Progenitor cell of endocrine pancreas (in vitro differentiated cells): ENCODE measurements at regions not wholly inside any gene's neighbourhood (a gene's known extent, or its start where the extent isn't known, plus 50 kb on each side); places are given as distances from the start of the nearest gene placed in this dataset.

ENCODE experiments used
- DNase-seq: peaks from one replicate; pipeline ENCODE4 v3.0.0; 2021; ENCODE audit warnings: low spot score; ENCODE audit not compliant: unreplicated experiment
- H3K27ac Mint-ChIP-seq: 2 replicates; pipeline ENCODE4 v1.8.0; 2021; ENCODE audit warnings: mild to moderate bottlenecking, moderate library complexity, mixed read lengths
- H3K27me3 Mint-ChIP-seq: 2 replicates; pipeline ENCODE4 v1.8.0; 2021; ENCODE audit warnings: mixed read lengths
- H3K36me3 Mint-ChIP-seq: 2 replicates; pipeline ENCODE4 v1.8.0; 2022; ENCODE audit warnings: mixed read lengths; ENCODE audit not compliant: insufficient read depth
- H3K4me1 Mint-ChIP-seq: 2 replicates; pipeline ENCODE4 v1.8.0; 2021; ENCODE audit warnings: low read depth, mixed read lengths
- H3K4me3 Mint-ChIP-seq: 2 replicates; pipeline ENCODE4 v1.8.0; 2021; ENCODE audit warnings: low read depth, mild to moderate bottlenecking, moderate library complexity, mixed read lengths
- H3K9me3 Mint-ChIP-seq: 2 replicates; pipeline ENCODE4 v1.8.0; 2021; ENCODE audit warnings: low read depth, mixed read lengths
- TF ChIP-seq, protein P1 (sequence below): fragments of 200-600 bp; sonication (generic); IDR thresholded peaks from one replicate; pipeline ENCODE4 v1.5.0; 2021; ENCODE audit warnings: antibody characterized with exemption, mild to moderate bottlenecking; ENCODE audit not compliant: unreplicated experiment

DNA sequence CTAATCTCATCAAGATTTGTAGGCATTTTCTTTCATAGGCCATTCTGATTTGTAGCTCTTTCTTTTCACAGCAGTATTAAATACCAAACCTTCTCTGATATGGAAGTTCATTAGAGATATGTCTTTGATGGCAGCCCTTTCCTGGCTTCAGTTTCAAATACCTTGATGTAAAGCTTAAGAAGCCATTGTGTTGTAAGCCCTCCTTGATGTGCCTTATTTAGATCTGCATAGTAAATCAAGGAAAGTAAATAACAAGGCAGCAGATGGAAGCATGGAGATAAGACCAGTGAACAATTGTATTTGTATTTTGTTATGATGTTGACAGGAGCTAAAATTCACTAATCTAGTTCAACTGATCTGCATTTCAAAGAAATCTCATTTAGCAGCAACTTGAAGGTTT lies 234.9 kb upstream of the PPP1R3A start:
- Mint-ChIP-seq H3K27ac (no peak overlapping the region), H3K27me3 (no peaks in the 10 kb centered on the region), H3K4me1 (peaks cover 11% of the 10 kb centered on the region), H3K4me3 (no peak overlapping the region), H3K36me3 (no peaks in the 10 kb centered on the region), H3K9me3 (no peaks in the 10 kb centered on the region)
- TF ChIP-seq, protein P1, sequence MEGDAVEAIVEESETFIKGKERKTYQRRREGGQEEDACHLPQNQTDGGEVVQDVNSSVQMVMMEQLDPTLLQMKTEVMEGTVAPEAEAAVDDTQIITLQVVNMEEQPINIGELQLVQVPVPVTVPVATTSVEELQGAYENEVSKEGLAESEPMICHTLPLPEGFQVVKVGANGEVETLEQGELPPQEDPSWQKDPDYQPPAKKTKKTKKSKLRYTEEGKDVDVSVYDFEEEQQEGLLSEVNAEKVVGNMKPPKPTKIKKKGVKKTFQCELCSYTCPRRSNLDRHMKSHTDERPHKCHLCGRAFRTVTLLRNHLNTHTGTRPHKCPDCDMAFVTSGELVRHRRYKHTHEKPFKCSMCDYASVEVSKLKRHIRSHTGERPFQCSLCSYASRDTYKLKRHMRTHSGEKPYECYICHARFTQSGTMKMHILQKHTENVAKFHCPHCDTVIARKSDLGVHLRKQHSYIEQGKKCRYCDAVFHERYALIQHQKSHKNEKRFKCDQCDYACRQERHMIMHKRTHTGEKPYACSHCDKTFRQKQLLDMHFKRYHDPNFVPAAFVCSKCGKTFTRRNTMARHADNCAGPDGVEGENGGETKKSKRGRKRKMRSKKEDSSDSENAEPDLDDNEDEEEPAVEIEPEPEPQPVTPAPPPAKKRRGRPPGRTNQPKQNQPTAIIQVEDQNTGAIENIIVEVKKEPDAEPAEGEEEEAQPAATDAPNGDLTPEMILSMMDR = no peak
- DNase-seq = no peak

DNA sequence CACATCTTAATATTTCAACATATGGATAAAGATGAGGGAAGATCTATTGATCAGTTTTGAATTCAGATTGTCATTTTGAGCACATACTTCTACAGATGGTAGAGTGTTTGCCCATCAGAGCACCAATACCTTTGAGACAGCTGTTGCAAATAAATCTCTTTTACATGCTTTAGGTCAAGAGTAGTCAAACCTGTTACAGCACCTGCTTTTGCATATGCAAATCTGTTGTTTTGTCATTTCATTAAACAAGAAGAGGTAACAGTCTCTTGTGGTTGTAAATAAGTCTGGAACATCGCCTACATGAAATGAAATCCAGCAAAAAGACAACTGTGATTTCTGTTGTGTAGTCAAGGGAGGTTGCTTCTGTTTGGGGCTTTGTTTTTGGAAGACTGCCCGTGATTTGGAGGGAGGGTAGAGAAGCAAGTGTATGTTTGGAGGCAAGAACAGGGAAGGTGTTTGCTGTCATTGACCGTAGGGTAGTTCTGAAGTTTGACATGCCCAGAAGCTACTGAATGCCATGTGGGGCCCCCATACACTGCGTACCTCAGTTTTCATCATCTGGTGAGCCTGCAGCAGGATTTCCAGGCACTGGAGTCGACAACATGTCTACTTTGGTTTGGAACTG lies 233.6 kb upstream of the PPP1R3A start:
- H3K4me3 Mint-ChIP-seq = no peak overlapping the region
- H3K27me3 Mint-ChIP-seq = no peaks in the 10 kb centered on the region
- no peak for DNase-seq
- H3K4me1 Mint-ChIP-seq = peaks cover 14% of the 10 kb centered on the region
- no peaks in the 10 kb centered on the region for H3K9me3 Mint-ChIP-seq
- TF ChIP-seq, protein P1 = no peak
- no peak overlapping the region for H3K27ac Mint-ChIP-seq
- H3K36me3 Mint-ChIP-seq = no peaks in the 10 kb centered on the region

DNA sequence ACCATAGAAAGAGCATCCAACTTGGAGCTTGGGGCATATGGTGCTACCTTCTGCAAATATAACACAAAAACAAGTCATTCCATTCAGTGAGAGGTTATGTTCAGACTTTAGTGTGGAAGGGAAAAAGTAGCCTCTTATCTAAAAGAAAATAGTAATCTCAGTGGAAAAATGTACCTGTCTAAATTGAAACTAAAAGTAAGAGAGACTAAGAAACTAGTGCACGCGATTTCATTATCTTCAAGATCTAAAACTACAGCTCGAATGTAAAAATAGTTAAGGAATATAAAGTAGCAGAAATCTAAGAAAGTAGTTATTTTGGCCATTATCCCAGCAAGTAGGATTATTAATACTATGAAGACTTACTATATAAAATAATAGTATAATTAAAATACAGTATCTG lies 233.0 kb upstream of the PPP1R3A start:
- TF ChIP-seq, protein P1 = no peak
- Mint-ChIP-seq H3K27ac (no peak overlapping the region), H3K36me3 (no peaks in the 10 kb centered on the region), H3K4me3 (no peak overlapping the region), H3K27me3 (no peaks in the 10 kb centered on the region), H3K9me3 (no peaks in the 10 kb centered on the region), H3K4me1 (peaks cover 14% of the 10 kb centered on the region)
- DNase-seq = no peak

DNA sequence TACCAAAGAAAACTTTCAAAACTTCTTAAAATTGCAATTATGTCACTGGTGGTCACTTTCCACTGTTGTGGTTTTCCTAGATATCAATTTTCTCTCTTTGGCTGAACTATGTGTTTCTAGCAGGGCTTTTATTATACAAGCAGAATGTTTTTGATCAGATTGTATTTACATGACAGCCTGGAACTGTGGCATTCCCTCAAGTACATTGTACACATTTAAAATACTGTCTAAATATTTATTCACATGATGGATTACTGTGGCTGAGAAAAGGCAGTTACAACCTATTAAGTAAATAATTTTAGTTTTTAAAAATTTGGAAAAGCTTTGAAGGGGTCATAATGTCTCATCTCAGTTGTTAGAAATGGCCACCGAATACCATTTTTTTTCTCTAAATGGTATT lies 231.9 kb upstream of the PPP1R3A start:
- Mint-ChIP-seq H3K36me3 (no peaks in the 10 kb centered on the region), H3K4me1 (peaks cover 14% of the 10 kb centered on the region), H3K27me3 (no peaks in the 10 kb centered on the region), H3K9me3 (no peaks in the 10 kb centered on the region), H3K4me3 (no peak overlapping the region), H3K27ac (no peak overlapping the region)
- TF ChIP-seq, protein P1 = no peak
- DNase-seq = no peak

DNA sequence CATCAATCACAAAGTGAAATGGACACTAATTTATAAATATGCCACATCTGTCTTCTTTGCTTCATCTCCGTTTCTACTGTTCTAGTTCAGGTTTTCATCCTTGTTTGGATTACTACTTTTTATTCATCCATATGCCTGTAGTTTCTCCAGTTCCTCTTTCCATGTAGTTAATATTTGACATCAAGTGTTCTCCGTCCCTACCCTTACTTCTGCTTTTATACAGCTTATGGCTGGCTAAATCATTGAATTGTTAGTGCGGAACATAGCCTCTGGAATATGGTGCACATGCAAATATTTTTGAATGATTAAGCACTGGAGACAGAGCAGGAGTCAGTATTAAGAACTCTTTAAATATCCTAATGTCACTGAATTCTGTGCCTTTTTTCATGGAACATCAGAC lies 230.0 kb upstream of the PPP1R3A start:
- H3K27me3 Mint-ChIP-seq = no peaks in the 10 kb centered on the region
- no peak for DNase-seq
- H3K4me3 Mint-ChIP-seq = no peak overlapping the region
- peaks cover 12% of the 10 kb centered on the region for H3K4me1 Mint-ChIP-seq
- H3K27ac Mint-ChIP-seq = no peak overlapping the region
- H3K9me3 Mint-ChIP-seq = no peaks in the 10 kb centered on the region
- TF ChIP-seq, protein P1 = no peak
- H3K36me3 Mint-ChIP-seq = no peaks in the 10 kb centered on the region
